NCI-H748 (cell line): ENCODE measurements at regions not wholly inside any gene's neighbourhood (a gene's known extent, or its start where the extent isn't known, plus 50 kb on each side); places are given as distances from the start of the nearest gene placed in this dataset.
A peak's percentile ranks its signal among the peaks of the same experiment; 100 is the strongest.

Experiments
- DNase-seq: peaks from one replicate; lab custom pipeline; 2025; ENCODE audit not compliant: unreplicated experiment; lab: John Stamatoyannopoulos, UW

- DNase-seq: no peak
These were observed 49.8 kb downstream of the PLCE1 start for GRCh38 chr10:94043431-94043990.

- DNase-seq: no peak
These were observed 52.4 kb downstream of the PLCE1 start for GRCh38 chr10:94046098-94046497.

DNA sequence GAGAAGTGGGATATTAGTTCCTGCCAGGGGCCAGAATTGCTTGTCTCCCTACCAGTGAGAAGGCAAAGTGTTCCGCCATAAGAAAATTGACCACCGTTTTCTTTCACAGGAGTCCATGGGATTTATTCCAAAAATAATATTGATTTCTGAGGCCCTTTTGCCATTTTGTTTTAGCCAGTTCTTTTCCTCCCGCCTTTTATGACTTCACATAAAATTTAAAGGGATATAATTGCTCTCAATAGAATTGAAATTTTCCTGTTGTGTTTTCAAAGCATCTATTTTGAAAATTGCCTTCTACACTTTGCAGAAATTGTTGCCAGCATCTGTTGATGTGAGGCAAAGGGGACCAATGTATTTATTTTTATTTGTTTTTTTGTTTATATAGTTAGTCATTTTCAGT, 53.6 kb downstream of the PLCE1 start:
- no peak for DNase-seq

DNA sequence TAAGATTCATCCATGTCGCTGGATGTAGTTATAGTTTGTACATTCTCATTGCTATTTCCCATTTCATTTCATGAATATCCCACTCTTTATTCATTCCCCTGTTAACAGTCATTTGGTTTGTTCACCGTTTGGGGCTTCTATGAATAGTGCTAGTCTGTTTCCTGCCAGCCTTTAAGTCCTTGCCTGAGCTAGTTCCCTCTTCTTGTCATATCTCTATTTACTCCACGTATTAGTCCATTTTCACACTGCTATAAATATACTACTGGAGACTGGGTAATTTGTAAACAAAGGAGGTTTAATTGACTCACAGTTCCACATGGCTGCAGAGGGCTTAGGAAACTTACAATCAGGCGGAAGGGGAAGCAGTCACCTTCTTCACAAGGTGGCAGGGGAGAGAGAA, 56.2 kb downstream of the PLCE1 start:
- DNase-seq: no peak

- no peak for DNase-seq
These were observed 58.5 kb downstream of the PLCE1 start for GRCh38 chr10:94052281-94052680.

DNA sequence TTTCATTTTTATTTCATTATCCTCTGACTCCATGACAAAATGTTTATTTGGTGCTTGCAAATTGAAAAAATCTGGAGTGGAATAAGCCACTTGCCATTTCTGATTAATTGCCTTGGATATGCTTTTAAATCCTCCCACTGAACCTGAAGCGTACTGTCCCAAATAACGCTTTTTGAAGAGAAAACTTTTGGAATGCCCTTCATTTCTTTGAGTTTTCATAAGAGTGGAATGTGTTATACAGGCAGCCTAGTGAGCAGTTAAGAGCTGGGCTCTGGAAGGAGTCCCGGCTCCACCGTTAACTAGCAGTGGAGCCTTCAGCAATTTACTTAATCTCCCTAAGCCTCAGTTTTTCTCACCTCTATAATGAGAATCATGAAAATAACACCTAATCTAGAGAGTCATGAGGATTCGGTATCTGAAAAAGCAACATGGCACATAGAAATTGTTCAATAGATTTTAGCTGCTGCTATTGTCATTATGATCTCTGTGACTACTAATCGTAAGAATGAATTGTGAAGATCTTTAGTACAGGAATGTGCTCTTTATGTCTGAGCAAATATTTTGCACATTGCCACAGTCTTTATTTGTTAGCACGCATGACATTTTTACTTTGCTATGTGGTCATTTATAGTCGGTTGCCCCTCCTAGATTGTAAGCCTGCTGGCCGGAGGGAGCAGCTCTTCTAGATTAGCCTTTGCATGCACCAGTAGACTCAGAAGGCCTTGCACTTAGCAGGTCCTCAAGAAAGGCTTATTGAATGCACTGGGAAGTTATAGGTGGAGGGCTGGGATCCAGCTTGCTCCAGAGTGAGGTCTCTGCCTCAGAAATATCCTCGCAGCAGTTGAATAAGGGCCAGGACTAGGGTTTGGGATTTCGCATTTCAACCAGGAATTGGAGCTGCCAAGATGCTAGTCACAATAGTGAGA, 59.4 kb downstream of the PLCE1 start:
- no peak for DNase-seq

DNA sequence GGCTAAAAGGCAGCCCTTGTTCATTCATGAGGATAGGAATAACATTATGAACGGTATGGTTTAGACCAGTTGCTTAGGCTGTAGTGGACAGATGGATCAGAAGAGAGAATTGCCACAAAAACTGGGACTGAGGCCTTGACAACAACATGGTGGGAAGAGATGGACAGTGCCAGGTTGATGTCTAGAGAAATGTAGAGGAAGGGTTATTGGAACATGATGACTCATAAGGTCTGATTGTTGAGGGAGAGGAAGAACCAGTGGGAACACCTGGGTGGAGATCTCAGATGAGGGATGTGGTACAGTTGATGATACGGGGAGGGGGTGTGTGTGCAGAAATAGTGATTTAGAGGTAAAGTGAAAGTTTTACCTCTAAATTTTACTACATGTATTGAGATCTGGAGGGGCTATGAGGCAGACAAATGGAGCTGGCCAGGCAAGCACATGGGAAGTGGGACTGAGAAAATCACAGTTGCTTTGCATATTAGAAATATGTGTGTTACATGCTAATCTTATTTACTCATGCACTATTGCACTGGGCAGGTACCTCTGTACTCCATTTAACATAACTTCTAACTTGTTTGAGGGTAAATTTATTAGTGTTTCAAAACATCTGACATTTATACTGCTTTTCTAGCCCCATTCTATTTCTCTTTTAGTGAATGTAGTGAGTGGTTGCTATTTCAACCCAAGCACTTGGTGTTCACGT, 65.6 kb downstream of the PLCE1 start:
- DNase-seq: no peak

GRCh38 chr10:94061026-94061425, 67.3 kb downstream of the PLCE1 start:
- DNase-seq: no peak

DNA sequence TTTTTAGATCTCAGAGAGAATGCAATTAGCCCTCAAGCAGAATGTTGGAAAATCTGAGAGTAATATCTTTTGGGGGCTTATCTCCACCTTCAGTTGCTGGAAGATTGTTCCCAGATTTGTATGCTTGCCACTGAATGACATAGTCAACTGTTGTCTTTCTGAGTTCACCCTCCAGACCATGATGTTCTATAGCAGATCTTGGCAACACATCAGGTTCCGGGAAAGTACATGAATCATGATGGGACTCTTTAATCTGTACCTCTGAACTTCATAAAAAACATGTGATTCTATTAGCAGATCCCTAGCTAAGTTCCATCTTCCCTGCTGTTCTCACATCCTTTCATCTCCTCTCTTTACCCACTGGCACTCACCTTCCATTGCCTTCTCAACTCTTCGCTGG, 68.9 kb downstream of the PLCE1 start:
- DNase-seq: no peak

DNA sequence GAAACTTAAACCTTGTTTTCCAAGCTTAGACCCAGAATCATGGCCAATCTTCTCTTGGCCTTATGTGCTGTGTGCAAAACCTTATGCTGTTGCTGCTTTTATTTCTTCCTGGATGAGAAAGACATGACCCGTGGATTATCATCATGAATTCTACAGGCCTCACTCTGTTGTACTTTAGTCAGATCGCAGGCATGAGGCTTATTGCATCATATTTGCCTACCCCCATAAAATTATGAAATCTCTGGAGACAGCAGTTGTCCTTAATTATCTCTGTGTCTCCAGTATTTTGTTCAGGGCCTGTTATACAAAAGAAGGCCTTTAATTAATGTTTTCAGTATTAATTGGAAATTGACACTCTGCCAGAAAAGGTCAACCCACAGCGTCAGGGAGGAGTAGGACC, 71.6 kb downstream of the PLCE1 start:
- peak; percentile 3 for DNase-seq

GRCh38 chr10:94065787-94066186, 72.1 kb downstream of the PLCE1 start:
- no peak for DNase-seq

GRCh38 chr10:94066411-94066810, 72.7 kb downstream of the PLCE1 start:
- DNase-seq: no peak

DNA sequence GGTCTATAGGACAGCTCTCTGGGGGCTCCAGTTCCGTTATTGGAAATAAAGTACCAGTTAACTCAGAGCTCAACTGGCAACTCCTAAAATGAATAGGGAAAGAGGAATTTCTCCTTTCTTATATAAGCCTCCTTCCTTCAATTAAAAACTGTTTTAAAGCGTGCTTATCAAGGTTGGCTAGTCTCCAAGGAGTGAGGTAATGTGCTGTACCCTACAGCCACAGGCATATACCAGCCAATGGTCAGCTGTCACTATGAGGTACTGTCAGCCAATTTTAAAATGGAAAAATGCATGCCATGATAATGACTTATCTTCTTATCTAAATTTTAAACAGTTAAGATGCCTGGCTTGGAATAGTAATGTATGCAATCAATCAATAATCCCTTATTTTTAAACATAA, 76.2 kb downstream of the PLCE1 start:
- no peak for DNase-seq

DNA sequence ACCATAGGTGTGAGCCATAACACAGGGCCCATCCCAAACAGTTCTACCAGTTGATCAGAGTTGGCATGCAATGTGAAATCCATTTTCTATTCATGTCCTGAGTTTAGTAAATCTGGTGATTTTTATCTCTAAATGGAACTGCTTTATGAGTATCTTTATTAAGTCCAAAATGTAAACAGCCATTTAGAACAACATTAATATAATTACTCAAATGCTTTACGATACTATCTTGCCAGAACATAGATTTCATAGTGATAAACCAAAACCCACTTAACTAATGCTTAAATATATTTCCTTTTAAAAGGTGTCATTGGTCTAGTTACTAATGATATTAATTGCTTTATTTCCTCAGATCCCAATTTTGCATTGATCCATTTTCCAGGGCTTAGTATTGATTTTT, 80.7 kb downstream of the PLCE1 start:
- DNase-seq: no peak

DNA sequence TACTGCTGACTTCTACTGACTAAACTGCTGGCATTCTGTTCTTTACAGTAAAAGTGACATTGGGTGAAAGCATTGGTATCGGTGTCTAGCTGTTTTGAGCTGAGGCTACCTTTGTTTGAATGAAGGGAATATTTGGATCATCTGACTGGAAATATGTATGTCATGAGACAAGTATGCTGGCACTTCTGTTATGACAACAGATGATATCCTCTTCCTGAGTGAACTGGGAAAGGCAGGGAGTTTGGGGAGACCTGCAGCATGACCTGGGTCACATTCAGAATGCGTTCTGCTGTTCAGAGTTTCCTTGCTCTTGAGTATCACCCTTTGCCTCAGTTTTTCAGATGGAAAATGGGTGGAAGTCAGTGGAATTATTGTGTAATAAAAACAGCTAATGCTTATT, 81.8 kb downstream of the PLCE1 start:
- no peak for DNase-seq

DNA sequence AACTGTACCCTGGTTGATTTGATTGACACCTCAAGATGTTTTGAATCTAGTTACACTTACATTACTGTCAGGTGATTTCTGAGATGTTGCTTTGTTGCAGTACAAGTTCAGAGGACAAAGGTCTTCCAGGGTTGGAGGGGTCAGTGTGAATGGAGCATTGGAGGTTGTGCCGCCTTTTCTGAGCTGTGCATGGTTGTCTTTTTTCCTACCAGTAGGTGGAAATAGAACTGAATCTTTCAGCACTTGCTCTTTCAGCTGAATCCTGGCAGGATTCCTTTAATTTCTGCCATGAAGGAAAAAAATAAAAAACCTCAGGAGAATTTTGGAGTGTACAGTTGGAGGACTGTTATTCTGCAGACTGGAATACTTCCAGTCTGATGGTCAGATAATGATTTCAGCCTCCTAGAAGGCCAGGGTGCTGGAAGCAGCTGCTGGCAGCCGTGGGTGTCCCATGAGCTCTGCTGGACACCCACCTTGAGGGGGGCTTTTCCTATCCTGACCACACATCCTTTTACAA, 82.7 kb downstream of the PLCE1 start:
- DNase-seq: no peak

GRCh38 chr10:94077042-94077441, 83.3 kb downstream of the PLCE1 start:
- no peak for DNase-seq

GRCh38 chr10:94080108-94080507, 86.4 kb downstream of the PLCE1 start:
- DNase-seq: no peak

GRCh38 chr10:94083662-94084265, 90.0 kb downstream of the PLCE1 start:
- no peak for DNase-seq

DNA sequence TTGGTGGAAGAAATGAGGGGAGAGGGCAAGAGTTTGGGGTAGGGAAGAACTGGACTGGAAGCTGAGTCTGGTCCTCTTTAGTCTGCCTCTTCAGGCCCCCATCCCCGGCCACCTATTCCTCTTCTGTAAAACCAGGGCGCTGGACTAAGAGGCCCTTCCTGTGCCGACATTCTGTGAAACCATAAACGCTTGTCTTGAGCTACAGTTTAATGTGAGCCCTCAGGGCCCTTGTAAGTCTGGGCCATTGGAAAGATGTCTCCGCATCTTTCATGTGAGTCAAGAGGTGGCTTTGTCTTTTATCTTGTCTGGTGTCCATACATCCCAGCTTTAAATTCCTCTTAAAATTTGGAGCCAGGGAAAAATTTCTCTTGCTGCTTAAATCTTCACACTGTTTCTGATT, 90.6 kb downstream of the PLCE1 start:
- DNase-seq: no peak

GRCh38 chr10:94085288-94085687, 91.6 kb downstream of the PLCE1 start:
- no peak for DNase-seq
